Osteoblast (primary cell): ENCODE measurements at regions not wholly inside any gene's neighbourhood (a gene's known extent, or its start where the extent isn't known, plus 50 kb on each side); places are given as distances from the start of the nearest gene placed in this dataset.

ENCODE experiments used
- DNase-seq: peaks from one replicate; pipeline ENCODE4 v3.0.0; 2011; ENCODE audit warnings: low spot score, mixed read lengths; ENCODE audit not compliant: insufficient read length; ENCODE audit errors: missing footprints
- H2AFZ ChIP-seq: 2 replicates; pipeline ENCODE4 v1.6.0; 2011; ENCODE audit warnings: mild to moderate bottlenecking, low read length
- H3K27ac ChIP-seq: 2 replicates; pipeline ENCODE4 v1.5.1; 2011; ENCODE audit warnings: mild to moderate bottlenecking, low read depth, low read length, moderate library complexity
- H3K27me3 ChIP-seq: 2 replicates; pipeline ENCODE4 v1.6.0; 2012; ENCODE audit warnings: mild to moderate bottlenecking, control low read depth, inconsistent platforms, low read length, moderate library complexity; ENCODE audit not compliant: insufficient read depth
- H3K36me3 ChIP-seq: 2 replicates; pipeline ENCODE4 v1.5.1; 2011; ENCODE audit warnings: mild to moderate bottlenecking, low read length, control low read depth, moderate library complexity; ENCODE audit not compliant: insufficient read depth
- H3K4me1 ChIP-seq: 2 replicates; pipeline ENCODE4 v1.5.1; 2011; ENCODE audit warnings: mild to moderate bottlenecking, low read length, control low read depth, moderate library complexity; ENCODE audit not compliant: insufficient read depth
- H3K4me2 ChIP-seq: 2 replicates; pipeline ENCODE4 v1.6.0; 2011; ENCODE audit warnings: mild to moderate bottlenecking, low read length; ENCODE audit not compliant: insufficient read depth
- H3K4me3 ChIP-seq: fragments of 200-600 bp; sonication (generic); 3 replicates; pipeline ENCODE4 v1.5.1; 2012; ENCODE audit warnings: mild to moderate bottlenecking, low read length, inconsistent platforms; ENCODE audit not compliant: insufficient read depth
- H3K79me2 ChIP-seq: 2 replicates; pipeline ENCODE4 v1.6.0; 2012; ENCODE audit warnings: mild to moderate bottlenecking, low read length, control low read depth, inconsistent platforms; ENCODE audit not compliant: insufficient read depth
- H3K9me3 ChIP-seq: 2 replicates; pipeline ENCODE4 v1.5.1; 2011; ENCODE audit warnings: low read depth, low read length, control low read depth
- H4K20me1 ChIP-seq: 2 replicates; pipeline ENCODE4 v1.6.0; 2012; ENCODE audit warnings: mild to moderate bottlenecking, low read length, control low read depth; ENCODE audit not compliant: insufficient read depth
- TF ChIP-seq, protein P1 (sequence below): IDR thresholded peaks from 2 replicates; pipeline ENCODE4 v1.5.1; 2011; ENCODE audit warnings: mild to moderate bottlenecking, low read depth, low read length, moderate library complexity; ENCODE audit errors: extremely low read depth

DNA sequence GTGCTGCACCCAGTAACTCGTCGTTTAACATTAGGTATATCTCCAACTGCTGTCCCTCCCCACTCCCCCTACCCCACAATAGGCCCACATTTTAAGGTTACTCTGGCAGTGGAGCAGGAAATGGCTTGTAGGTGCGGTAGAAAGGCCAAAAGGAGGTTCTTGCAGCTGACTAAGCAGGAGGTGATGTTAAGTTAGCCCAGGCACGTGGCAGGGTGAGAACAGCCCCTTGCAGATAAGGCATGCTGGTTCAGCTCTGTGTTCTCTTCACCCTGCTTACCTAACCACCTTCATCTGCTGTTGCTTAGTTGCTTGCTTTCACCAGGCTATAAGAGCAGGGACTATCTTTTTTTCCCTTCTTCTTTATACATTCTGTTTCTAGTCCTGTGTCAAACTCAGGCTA lies 1082.8 kb upstream of the RBFOX1 start:
- TF ChIP-seq, protein P1, sequence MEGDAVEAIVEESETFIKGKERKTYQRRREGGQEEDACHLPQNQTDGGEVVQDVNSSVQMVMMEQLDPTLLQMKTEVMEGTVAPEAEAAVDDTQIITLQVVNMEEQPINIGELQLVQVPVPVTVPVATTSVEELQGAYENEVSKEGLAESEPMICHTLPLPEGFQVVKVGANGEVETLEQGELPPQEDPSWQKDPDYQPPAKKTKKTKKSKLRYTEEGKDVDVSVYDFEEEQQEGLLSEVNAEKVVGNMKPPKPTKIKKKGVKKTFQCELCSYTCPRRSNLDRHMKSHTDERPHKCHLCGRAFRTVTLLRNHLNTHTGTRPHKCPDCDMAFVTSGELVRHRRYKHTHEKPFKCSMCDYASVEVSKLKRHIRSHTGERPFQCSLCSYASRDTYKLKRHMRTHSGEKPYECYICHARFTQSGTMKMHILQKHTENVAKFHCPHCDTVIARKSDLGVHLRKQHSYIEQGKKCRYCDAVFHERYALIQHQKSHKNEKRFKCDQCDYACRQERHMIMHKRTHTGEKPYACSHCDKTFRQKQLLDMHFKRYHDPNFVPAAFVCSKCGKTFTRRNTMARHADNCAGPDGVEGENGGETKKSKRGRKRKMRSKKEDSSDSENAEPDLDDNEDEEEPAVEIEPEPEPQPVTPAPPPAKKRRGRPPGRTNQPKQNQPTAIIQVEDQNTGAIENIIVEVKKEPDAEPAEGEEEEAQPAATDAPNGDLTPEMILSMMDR = no peak
- H3K36me3 ChIP-seq = no peaks in the 10 kb centered on the region
- no peaks in the 10 kb centered on the region for H3K79me2 ChIP-seq
- H2AFZ ChIP-seq = no peak overlapping the region
- no peak overlapping the region for H3K4me2 ChIP-seq
- no peak overlapping the region for H3K4me3 ChIP-seq
- no peaks in the 10 kb centered on the region for H4K20me1 ChIP-seq
- no peaks in the 10 kb centered on the region for H3K9me3 ChIP-seq
- H3K4me1 ChIP-seq = no peaks in the 10 kb centered on the region
- H3K27ac ChIP-seq = no peak overlapping the region
- no peak for DNase-seq
- H3K27me3 ChIP-seq = no peaks in the 10 kb centered on the region

GRCh38 chr16:6248199-6248598 lies 1084.4 kb upstream of the RBFOX1 start:
- Histone ChIP-seq H3K9me3 (peaks cover 3% of the 10 kb centered on the region), H2AFZ (no peak overlapping the region), H3K27me3 (no peaks in the 10 kb centered on the region), H4K20me1 (no peaks in the 10 kb centered on the region), H3K27ac (no peak overlapping the region), H3K36me3 (no peaks in the 10 kb centered on the region), H3K4me1 (no peaks in the 10 kb centered on the region), H3K4me2 (no peak overlapping the region), H3K4me3 (no peak overlapping the region), H3K79me2 (no peaks in the 10 kb centered on the region)
- TF ChIP-seq, protein P1 = no peak
- DNase-seq = no peak

DNA sequence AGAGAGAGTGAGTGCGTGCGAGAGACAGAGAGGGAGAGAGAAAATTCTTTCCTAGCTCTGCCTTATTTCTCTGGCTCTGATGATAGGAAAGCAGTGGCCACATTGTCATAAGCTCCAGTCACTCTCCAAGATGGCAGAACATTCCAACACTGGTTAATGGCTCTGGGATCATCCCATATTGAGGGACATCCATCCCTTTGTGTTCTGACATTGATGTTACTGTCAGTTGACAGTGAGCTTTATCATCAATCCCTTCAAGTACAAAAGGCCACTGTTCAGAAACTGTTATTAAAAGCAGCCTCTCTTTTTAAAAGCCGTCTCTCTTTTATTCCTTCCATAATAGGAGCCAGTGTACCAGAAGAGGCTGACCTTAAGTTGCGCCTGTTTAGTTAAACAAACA lies 1084.9 kb upstream of the RBFOX1 start:
- TF ChIP-seq, protein P1 = no peak
- no peaks in the 10 kb centered on the region for H4K20me1 ChIP-seq
- no peak overlapping the region for H3K4me2 ChIP-seq
- no peak for DNase-seq
- no peaks in the 10 kb centered on the region for H3K36me3 ChIP-seq
- no peaks in the 10 kb centered on the region for H3K4me1 ChIP-seq
- H3K27ac ChIP-seq = no peak overlapping the region
- no peaks in the 10 kb centered on the region for H3K27me3 ChIP-seq
- peaks cover 3% of the 10 kb centered on the region for H3K9me3 ChIP-seq
- no peak overlapping the region for H2AFZ ChIP-seq
- H3K79me2 ChIP-seq = no peaks in the 10 kb centered on the region
- no peak overlapping the region for H3K4me3 ChIP-seq

- H3K4me1 ChIP-seq = no peaks in the 10 kb centered on the region
- H3K79me2 ChIP-seq = no peaks in the 10 kb centered on the region
- no peak overlapping the region for H3K27ac ChIP-seq
- no peak overlapping the region for H3K4me3 ChIP-seq
- H3K9me3 ChIP-seq = peaks cover 3% of the 10 kb centered on the region
- H4K20me1 ChIP-seq = no peaks in the 10 kb centered on the region
- H3K4me2 ChIP-seq = no peak overlapping the region
- H2AFZ ChIP-seq = no peak overlapping the region
- H3K27me3 ChIP-seq = no peaks in the 10 kb centered on the region
- DNase-seq = no peak
- H3K36me3 ChIP-seq = no peaks in the 10 kb centered on the region
- TF ChIP-seq, protein P1 = no peak
These were observed 1085.5 kb upstream of the RBFOX1 start for GRCh38 chr16:6247150-6247549.
